OCI-LY7 (cell line): ENCODE measurements at regions not wholly inside any gene's neighbourhood (a gene's known extent, or its start where the extent isn't known, plus 50 kb on each side); places are given as distances from the start of the nearest gene placed in this dataset.

Experiments
- CTCF ChIP-seq: fragments of 200-600 bp; sonication (generic); conservative IDR thresholded peaks from 2 replicates; pipeline ENCODE4 v1.5.1; 2014; ENCODE audit warnings: mild to moderate bottlenecking, antibody characterized with exemption, low read length, moderate library complexity, mixed read lengths
- EZH2phosphoT487 ChIP-seq: fragments of 200-600 bp; sonication (generic); IDR thresholded peaks from 2 replicates; pipeline ENCODE4 v1.6.1; 2018; ENCODE audit warnings: low read depth, borderline replicate concordance, mild to moderate bottlenecking, mixed run types, antibody characterized with exemption, low read length, moderate library complexity, mixed read lengths

- no peak for TF ChIP-seq CTCF
- TF ChIP-seq EZH2phosphoT487 = no peak
These were observed 339.7 kb downstream of the THBS2 start for GRCh38 chr6:168913866-168914469.
